ENCODE measurements at regions not wholly inside any gene's neighbourhood (a gene's known extent, or its start where the extent isn't known, plus 50 kb on each side); places are given as distances from the start of the nearest gene placed in this dataset.

DNA sequence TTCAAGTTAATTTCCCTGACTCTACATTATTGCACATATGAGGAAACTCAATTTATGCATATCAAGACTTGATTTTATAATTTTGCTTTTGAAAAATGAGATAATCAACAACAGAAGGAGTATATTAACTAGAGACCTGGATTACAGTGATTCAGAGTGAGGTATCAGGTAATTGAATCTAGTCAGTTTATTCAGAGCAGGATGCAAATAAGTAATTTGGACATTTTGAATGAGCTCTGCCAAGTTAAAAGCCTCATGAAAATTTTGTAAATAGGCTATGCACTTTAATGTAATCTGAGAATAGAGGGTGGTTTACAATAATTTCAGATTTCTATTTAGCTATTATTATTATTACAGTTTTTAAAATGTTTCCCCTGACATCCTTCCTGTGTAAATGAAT lies 203.7 kb upstream of the EMCN start:
- H3K4me1 ChIP-seq = no peaks in the 10 kb centered on the region
- no peak for TF ChIP-seq Cebpa-rat (IDR thresholded peaks at IDR 0.05)
- no peaks in the 10 kb centered on the region for H3K27me3 ChIP-seq
- no peaks in the 10 kb centered on the region for H3K36me3 ChIP-seq
- H3K4me2 ChIP-seq = no peak overlapping the region
- H3K4me3 ChIP-seq = no peak overlapping the region
- H3K9ac ChIP-seq = no peak overlapping the region
- no peak overlapping the region for H3K27ac ChIP-seq
- H3K9me3 ChIP-seq = no peaks in the 10 kb centered on the region
- no peaks in the 10 kb centered on the region for H4K20me1 ChIP-seq

DNA sequence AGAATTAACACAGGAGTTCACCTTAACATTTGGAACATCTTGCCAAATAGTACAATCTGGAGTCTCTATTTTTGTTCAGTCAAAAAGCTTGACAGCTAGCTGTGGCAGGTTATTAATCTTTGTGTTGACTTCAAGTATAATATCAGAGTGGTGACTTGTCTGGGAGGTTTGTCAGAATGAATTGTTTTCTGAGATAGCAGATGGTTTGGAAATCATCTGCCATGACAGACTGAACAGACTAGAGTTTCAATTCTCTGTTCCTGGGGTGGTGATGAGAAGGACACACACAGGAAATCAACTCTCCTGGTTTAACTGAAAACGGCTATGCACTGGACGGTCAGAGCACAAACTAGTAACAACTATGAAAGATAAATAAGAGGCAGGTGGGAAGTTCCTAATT lies 203.3 kb upstream of the EMCN start:
- no peaks in the 10 kb centered on the region for H3K36me3 ChIP-seq
- no peak overlapping the region for H3K27ac ChIP-seq
- no peak overlapping the region for H3K4me3 ChIP-seq
- no peaks in the 10 kb centered on the region for H3K9me3 ChIP-seq
- H3K4me1 ChIP-seq = no peaks in the 10 kb centered on the region
- TF ChIP-seq Cebpa-rat (IDR thresholded peaks at IDR 0.05) = no peak
- no peak overlapping the region for H3K9ac ChIP-seq
- no peaks in the 10 kb centered on the region for H3K27me3 ChIP-seq
- H4K20me1 ChIP-seq = no peaks in the 10 kb centered on the region
- H3K4me2 ChIP-seq = no peak overlapping the region

DNA sequence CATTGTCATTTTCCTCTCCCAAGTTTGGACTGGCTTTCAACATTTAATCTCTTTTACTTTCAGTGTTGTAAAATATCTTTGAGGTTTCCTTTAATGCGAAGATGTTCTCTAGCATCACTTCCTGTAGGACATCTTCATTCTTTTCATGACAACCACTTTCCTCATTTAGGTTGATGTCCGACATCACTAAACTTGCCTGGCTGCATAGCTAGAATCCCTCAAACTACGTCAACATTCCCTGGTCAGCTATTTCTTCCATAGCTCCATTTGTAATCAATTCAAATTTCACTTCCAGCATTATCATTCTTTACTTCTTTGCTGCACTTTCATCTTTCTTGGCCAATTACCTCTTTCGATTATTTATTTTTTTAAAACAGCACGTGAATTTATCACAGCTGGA lies 198.6 kb upstream of the EMCN start:
- H3K36me3 ChIP-seq = no peaks in the 10 kb centered on the region
- H3K4me3 ChIP-seq = no peak overlapping the region
- H3K9me3 ChIP-seq = no peaks in the 10 kb centered on the region
- H3K4me1 ChIP-seq = no peaks in the 10 kb centered on the region
- H3K27ac ChIP-seq = no peak overlapping the region
- no peaks in the 10 kb centered on the region for H4K20me1 ChIP-seq
- no peak for TF ChIP-seq Cebpa-rat (IDR thresholded peaks at IDR 0.05)
- no peaks in the 10 kb centered on the region for H3K27me3 ChIP-seq
- H3K9ac ChIP-seq = no peak overlapping the region
- H3K4me2 ChIP-seq = no peak overlapping the region

DNA sequence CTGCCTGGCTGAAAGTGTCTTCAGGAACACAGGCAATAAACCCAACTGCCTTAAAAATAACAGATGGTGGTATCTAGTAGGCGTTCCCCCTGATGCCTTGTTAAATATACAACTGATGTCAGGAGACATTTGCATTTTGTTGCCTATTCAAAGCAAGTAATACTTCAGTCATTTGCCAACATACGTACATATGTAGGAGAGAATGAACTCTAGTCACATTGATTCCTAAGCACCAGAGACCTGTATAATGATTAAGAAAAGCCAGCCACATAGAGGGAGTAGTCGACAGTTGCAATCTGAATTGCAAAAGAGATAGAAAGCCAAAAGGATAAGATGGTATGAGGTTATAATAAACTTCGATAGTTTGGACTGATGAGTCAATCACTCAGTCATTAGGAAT lies 191.0 kb upstream of the EMCN start:
- no peak overlapping the region for H3K4me2 ChIP-seq
- no peaks in the 10 kb centered on the region for H3K4me1 ChIP-seq
- no peaks in the 10 kb centered on the region for H3K27me3 ChIP-seq
- no peaks in the 10 kb centered on the region for H3K36me3 ChIP-seq
- H3K4me3 ChIP-seq = no peak overlapping the region
- TF ChIP-seq Cebpa-rat (IDR thresholded peaks at IDR 0.05) = no peak
- no peak overlapping the region for H3K9ac ChIP-seq
- H3K27ac ChIP-seq = no peak overlapping the region
- H3K9me3 ChIP-seq = no peaks in the 10 kb centered on the region
- no peaks in the 10 kb centered on the region for H4K20me1 ChIP-seq

DNA sequence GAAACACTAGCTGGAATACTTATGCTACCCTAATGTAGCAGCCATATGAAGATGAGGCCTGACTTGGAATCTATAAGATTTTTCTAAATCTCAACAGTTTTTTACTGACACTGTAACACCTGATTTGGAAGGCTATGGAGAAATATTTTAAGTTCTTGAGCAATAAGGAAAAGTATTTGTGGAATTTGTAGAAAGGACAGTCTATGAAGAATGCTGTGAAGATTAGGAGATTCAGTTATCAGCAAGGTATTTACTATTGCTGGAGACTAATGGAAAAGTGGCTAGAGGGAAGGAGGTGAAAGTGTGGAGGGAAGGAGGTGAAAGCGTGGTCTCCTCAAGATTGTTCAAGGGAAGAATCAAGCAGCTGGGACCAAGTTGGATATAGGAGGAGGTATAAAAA lies 190.0 kb upstream of the EMCN start:
- Histone ChIP-seq H3K9ac (no peak overlapping the region), H3K4me2 (no peak overlapping the region), H3K27me3 (no peaks in the 10 kb centered on the region), H3K4me3 (no peak overlapping the region), H3K4me1 (no peaks in the 10 kb centered on the region), H4K20me1 (no peaks in the 10 kb centered on the region), H3K9me3 (no peaks in the 10 kb centered on the region), H3K36me3 (no peaks in the 10 kb centered on the region), H3K27ac (no peak overlapping the region)
- TF ChIP-seq Cebpa-rat (IDR thresholded peaks at IDR 0.05) = no peak

DNA sequence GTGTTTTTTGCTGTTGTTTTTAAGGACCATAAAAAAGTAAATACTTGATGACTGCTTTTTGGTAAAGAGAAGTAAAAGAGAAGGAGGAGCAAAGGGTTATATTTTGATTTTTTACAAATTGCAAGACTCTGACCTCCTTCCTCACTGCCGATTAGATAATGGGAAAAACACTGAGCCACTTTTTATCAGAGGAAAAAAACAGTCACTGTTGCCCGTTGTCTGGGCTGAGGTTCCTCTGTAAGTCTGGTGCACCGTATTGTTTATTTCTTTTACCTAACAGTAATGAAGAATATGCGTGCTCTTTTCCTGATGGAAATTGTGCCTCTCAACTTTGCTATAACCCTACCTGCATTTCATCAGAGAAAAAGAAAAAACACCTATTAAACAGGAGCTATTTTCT lies 178.7 kb upstream of the EMCN start:
- no peak overlapping the region for H3K4me3 ChIP-seq
- no peak overlapping the region for H3K4me2 ChIP-seq
- no peaks in the 10 kb centered on the region for H3K36me3 ChIP-seq
- no peaks in the 10 kb centered on the region for H3K4me1 ChIP-seq
- H4K20me1 ChIP-seq = no peaks in the 10 kb centered on the region
- no peak overlapping the region for H3K9ac ChIP-seq
- H3K9me3 ChIP-seq = no peaks in the 10 kb centered on the region
- TF ChIP-seq Cebpa-rat (IDR thresholded peaks at IDR 0.05) = no peak
- no peaks in the 10 kb centered on the region for H3K27me3 ChIP-seq
- H3K27ac ChIP-seq = no peak overlapping the region

DNA sequence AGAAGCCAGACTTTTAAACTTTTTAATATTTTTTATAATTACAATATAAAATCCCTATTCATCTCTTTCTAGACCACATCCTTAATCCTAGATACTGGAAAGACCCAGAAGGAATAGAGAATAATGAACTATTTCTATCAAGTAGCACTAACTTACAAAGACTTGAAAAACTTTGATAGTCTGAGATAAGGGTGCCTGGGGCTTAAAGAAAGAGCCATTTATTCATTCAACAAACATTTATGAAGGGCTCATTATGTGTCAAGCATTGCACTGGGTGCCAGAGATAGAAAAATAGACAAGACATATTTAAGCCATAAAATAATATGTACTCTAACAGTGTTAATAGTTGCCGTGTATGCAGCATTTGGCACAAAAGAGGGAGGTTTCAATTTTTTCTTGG lies 178.0 kb upstream of the EMCN start:
- Histone ChIP-seq H3K4me2 (no peak overlapping the region), H4K20me1 (no peaks in the 10 kb centered on the region), H3K27ac (no peak overlapping the region), H3K27me3 (no peaks in the 10 kb centered on the region), H3K9me3 (no peaks in the 10 kb centered on the region), H3K36me3 (no peaks in the 10 kb centered on the region), H3K9ac (no peak overlapping the region), H3K4me3 (no peak overlapping the region), H3K4me1 (no peaks in the 10 kb centered on the region)
- TF ChIP-seq Cebpa-rat (IDR thresholded peaks at IDR 0.05) = no peak

DNA sequence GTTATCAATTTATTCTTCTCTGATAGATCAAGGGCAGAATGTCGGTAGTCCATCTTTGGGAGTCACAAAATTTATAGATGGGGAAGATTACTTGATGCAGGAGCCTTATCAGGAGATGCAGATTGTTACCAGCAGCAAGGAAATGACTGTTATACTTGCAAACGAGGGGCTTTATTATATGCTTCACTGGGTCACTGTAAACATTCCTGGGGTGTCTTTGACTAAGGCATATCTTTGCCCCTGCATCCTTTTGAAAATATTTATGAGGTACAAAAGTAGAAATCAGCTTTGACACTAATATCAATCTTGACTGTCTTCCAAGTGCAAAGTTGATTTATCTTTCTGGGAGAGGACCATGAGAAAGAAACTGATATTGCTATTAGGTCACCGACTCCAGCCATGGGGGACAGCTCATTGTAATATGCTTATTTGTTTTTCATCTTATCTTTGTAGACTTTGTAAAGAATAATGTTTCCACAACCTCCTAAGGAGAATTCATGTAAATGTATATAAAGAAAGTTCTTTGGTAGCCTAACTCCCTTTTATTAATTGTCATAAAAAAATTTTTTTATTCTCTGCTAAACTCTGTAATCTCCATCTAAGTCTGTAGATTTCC lies 177.3 kb upstream of the EMCN start:
- H3K4me3 ChIP-seq = no peak overlapping the region
- H3K9ac ChIP-seq = no peak overlapping the region
- TF ChIP-seq Cebpa-rat (IDR thresholded peaks at IDR 0.05) = no peak
- no peak overlapping the region for H3K4me2 ChIP-seq
- H3K9me3 ChIP-seq = no peaks in the 10 kb centered on the region
- no peaks in the 10 kb centered on the region for H4K20me1 ChIP-seq
- no peaks in the 10 kb centered on the region for H3K36me3 ChIP-seq
- no peaks in the 10 kb centered on the region for H3K4me1 ChIP-seq
- no peaks in the 10 kb centered on the region for H3K27me3 ChIP-seq
- H3K27ac ChIP-seq = no peak overlapping the region

DNA sequence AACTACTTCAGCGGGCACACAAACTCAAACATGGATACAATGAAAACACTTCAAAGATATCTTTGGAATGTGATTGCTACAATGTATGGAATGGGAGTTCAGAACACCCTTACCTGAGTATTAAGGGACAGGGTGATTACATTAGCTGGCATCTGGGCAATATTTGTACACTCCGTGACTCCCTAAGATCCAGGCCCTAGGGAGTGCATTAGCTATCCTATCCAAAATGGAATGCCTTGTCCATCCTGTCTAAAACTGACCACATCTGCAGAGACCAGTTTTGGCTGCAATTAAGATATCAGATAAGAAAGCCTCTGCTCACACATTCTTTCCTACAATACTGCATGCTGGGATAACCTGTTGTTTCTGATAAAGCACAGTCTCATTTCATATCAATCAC lies 176.6 kb upstream of the EMCN start:
- no peak overlapping the region for H3K4me3 ChIP-seq
- H3K36me3 ChIP-seq = no peaks in the 10 kb centered on the region
- no peaks in the 10 kb centered on the region for H4K20me1 ChIP-seq
- no peak overlapping the region for H3K9ac ChIP-seq
- H3K4me1 ChIP-seq = no peaks in the 10 kb centered on the region
- no peak for TF ChIP-seq Cebpa-rat (IDR thresholded peaks at IDR 0.05)
- no peak overlapping the region for H3K4me2 ChIP-seq
- H3K27ac ChIP-seq = no peak overlapping the region
- H3K9me3 ChIP-seq = no peaks in the 10 kb centered on the region
- H3K27me3 ChIP-seq = no peaks in the 10 kb centered on the region

DNA sequence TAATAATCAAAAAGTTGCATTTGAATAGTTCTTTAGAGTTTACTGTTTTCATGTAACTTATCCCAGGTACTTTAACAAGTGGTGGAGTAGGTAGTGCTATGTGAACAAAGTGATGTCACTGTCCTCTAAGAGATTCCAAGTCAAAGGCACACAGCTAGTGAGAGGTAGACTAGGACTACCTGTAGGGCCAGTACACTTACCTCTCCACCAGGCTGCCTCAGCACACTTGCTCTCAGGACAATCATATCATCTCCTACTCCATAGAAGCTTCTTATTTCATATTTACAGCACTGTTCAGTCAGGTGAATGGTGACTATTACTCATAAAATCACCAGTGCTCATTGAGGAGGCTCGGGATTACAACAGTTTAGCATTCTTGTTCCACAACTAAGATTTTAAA lies 173.0 kb upstream of the EMCN start:
- Histone ChIP-seq H3K9ac (no peak overlapping the region), H4K20me1 (no peaks in the 10 kb centered on the region), H3K36me3 (no peaks in the 10 kb centered on the region), H3K4me3 (no peak overlapping the region), H3K4me1 (no peaks in the 10 kb centered on the region), H3K4me2 (no peak overlapping the region), H3K27ac (no peak overlapping the region), H3K27me3 (no peaks in the 10 kb centered on the region), H3K9me3 (no peaks in the 10 kb centered on the region)
- no peak for TF ChIP-seq Cebpa-rat (IDR thresholded peaks at IDR 0.05)

DNA sequence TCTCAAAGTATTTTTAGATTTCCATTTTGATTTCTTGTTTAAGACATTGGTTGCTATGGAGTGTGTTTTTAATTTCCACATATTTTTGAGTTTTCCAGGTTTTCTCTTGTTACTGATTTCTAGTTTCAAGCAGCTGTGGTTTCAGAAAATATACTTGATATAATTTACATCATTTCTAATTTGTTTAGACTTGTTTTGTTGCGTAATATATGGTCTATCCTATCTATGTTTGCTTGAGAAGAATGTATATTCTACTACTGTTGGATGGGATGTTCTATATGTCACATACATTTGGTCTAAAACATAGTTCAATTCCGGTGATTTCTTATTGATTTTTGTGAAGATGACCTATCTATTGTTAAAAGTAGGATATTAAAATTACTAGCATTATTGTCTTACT lies 170.5 kb upstream of the EMCN start:
- H3K4me3 ChIP-seq = no peak overlapping the region
- no peaks in the 10 kb centered on the region for H3K36me3 ChIP-seq
- H4K20me1 ChIP-seq = no peaks in the 10 kb centered on the region
- H3K4me1 ChIP-seq = no peaks in the 10 kb centered on the region
- no peak overlapping the region for H3K9ac ChIP-seq
- no peak overlapping the region for H3K4me2 ChIP-seq
- no peak overlapping the region for H3K27ac ChIP-seq
- TF ChIP-seq Cebpa-rat (IDR thresholded peaks at IDR 0.05) = no peak; the same call in 1 of the 2 replicates
- H3K9me3 ChIP-seq = no peaks in the 10 kb centered on the region
- H3K27me3 ChIP-seq = no peaks in the 10 kb centered on the region

All from BLaER1 (cell line).